ENCODE measurements at regions not wholly inside any gene's neighbourhood (a gene's known extent, or its start where the extent isn't known, plus 50 kb on each side); places are given as distances from the start of the nearest gene placed in this dataset.
"Not testable (repeated sequence)": the region's sequence is repeated elsewhere in the genome, so short reads cannot be mapped to it uniquely, and the experiment has no call there.

DNA sequence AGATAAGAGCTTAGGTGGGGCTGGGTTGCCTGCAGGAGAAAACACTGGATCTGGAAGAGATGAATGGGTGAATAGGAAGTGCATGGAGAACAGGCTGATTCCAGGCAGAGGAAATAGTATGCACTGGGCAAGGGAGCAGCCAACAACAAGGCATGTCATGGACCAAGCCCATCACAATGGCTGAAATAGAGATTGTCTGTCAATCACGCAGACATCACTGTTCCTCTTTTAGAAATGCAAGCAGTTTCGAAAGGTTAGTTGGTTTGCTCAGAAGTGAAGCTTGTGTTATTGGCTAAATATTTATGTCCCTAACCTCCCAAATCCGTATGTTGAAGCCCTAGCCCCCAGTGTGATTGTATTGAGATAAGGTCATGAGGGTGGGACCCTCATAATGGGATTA lies 621.7 kb upstream of the CDH11 start:
- DNase-seq (ENCODE audit: low spot score) (no peak), FAIRE-seq (no peak)

DNA sequence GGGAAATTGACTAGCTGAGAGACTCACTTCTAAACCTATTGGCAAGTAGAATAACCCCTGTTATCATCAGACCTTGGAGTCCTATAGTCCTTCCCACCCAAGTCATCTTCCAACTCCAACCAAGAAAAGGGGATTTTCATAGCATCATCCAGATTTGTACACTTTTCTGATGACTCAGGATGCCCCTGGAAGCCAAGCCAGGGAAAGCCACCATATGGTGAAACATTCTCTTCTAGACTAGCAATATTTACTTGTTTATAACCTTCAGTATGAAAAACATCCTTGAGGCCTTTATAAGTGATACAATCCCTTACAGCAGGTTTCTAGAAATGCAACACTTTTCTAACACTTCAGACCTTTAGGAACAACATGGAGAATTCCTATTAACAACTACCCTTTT lies 618.8 kb upstream of the CDH11 start:
- DNase-seq (ENCODE audit: low spot score) (no peak), FAIRE-seq (no peak)

DNA sequence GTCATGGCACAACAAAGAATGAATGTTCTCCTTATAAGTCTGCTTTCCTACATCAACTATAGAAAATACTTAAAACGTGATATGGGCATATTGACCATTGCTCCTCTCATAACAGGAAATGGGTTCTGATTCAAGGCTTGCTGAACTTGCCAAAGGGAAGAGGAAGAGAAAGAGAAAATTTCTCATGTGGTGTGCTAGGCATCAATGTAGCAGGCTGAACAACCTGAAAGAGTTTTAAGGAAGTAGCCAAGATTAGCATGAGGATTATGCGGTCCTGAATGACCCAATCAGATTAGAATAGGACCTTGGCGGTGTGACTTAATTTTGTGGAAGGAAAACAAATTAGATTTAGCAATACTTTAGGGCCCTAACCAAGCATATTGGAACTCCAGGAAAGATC lies 617.7 kb upstream of the CDH11 start:
- DNase-seq (ENCODE audit: low spot score) (no peak), FAIRE-seq (no peak)

- FAIRE-seq (no peak), DNase-seq (ENCODE audit: low spot score) (no peak)
Observed at GRCh38 chr16:65737831-65738230, 616.0 kb upstream of the CDH11 start.

DNA sequence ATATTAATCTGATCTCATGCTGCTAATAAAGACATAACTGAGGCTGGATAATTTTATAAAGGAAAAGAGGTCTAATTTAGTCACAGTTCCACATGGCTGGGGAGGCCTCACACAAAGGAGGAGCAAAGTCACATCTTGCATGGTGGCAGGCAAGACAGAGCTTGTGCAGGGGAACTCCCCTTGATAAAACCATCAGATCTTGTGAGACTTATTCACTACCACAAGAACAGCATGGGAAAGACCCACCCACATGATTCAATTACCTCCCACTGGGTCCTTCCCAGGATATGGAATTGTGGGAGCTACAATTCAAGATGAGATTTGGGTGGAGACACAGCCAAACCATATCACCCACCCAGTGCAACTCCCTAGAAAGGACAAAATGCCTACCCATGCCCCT lies 613.8 kb upstream of the CDH11 start:
- not testable (repeated sequence) for DNase-seq (ENCODE audit: low spot score); FAIRE-seq

DNA sequence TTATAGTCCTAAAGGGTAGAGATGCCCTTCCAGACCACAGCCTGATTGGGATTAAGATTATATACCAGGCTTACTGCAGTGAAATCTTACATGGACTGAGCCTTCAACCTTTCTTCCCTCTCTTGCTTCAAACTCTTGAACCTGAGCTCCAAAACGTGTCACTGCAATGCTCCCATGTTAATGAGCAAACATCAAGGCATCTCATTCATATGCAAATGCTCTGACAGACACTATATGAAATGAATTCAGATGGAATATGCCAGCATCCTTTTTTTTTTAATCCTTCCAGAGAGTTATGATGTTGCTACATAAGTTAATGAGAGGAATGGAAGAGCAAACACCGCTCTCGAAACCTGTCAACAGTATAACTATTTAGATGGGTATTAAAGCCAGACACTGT lies 611.9 kb upstream of the CDH11 start:
- FAIRE-seq, result no peak
- DNase-seq (ENCODE audit: low spot score), result no peak

DNA sequence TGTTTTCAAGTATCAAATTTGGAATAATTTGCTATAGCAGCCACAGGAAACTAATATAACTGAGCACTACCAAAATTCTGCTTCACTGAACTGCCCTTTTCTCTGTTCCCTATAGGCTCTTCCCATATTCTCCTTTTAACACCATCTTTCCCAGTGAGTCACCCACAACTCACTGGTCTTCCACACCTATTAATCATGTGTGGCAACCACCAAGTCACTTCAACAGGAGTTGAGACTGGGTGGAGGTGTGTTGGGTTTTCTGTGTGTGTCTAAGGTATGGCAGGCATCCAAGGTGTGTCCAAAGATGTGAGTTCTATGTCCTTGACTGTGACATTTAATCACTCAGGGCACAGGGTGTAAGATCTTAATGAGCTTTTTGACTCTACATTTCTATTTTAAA lies 610.0 kb upstream of the CDH11 start:
- FAIRE-seq (no peak), DNase-seq (ENCODE audit: low spot score) (no peak)

DNA sequence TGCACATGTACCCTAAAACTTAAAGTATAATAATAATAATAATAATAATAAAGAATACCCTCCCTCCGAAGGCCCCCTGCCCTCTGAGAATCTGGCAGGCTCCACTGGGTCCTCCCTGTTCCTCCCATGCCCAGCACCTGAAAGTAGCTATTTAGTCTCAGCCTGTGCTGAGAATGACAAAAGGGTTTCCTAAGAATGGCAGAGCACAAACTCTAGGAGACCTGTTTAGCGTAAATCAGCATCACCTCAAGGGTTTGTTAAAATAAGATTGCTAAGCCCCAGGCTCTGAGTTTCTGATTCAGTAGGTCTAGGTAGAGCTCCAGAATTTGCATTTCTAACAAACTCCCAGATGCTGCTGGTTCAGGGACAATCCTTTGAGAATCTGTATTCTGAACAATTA lies 606.8 kb upstream of the CDH11 start:
- DNase-seq (ENCODE audit: low spot score) (no peak), FAIRE-seq (no peak)

- DNase-seq (ENCODE audit: low spot score), result no peak
- FAIRE-seq, result no peak
Observed at GRCh38 chr16:65728167-65728566, 606.3 kb upstream of the CDH11 start.

DNA sequence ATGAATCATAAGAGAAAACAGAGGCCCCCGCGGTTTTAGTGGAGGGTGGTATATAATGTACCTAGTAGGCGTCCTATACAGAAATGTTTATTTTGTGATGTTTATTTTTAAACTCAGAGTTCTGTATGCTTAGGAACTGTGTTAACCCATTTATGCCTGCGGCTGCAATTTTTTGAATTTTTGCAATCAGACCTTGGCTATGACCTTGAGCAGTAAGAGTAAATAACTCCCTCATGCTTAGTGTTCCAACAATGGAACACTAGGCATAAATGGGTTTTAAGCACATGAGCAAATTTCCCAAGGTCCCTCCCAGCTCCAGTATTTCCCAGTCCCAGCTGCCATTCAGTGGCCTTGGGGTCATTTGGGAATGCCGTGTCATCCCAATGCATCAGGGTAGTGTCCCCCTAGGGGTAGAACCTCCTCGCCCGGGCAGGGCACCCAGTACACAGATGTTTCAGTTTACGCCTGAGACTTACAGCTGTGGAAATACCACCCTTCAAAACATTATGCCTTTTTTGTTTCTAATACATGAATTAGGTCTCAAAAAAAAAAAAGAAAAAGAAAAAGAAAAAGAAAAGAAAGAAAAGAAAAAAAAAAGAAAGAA lies 605.8 kb upstream of the CDH11 start:
- FAIRE-seq, result no peak
- no peak for DNase-seq (ENCODE audit: low spot score)

DNA sequence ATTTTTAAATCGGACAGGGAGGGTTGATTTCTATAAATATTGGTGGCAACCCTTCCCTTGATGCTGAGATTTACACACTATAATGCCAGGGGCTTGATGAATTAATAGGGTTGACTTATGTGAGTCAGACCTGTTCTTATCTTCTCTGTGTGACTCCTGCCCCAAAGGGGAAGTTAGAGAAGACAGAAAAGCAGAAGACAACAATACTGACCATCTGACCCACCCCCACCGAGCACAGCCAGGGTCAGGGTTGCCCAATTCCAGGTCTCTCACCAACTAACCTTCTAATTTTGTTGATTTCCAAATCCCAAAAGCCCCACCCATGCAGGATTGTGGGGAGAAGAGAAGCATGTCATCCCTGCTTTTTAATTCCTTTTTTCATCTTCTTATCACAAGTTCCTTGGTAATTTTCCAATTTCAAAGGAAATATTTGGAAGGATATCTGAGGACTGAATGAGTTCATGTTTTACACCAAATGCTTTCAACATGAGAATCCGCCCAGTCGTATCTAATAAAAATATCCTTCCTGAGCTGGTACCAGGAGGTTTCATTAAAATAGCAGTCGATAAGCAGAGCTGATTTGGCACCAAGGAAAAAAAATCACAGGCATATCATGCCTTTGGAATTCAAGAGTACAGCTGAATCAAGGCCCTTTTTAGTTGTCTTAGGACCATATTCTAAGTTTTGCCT lies 603.4 kb upstream of the CDH11 start:
- no peak for FAIRE-seq
- DNase-seq (ENCODE audit: low spot score), result no peak

- DNase-seq (ENCODE audit: low spot score) (no peak), FAIRE-seq (no peak)
Observed at GRCh38 chr16:65722429-65722828, 600.6 kb upstream of the CDH11 start.

DNA sequence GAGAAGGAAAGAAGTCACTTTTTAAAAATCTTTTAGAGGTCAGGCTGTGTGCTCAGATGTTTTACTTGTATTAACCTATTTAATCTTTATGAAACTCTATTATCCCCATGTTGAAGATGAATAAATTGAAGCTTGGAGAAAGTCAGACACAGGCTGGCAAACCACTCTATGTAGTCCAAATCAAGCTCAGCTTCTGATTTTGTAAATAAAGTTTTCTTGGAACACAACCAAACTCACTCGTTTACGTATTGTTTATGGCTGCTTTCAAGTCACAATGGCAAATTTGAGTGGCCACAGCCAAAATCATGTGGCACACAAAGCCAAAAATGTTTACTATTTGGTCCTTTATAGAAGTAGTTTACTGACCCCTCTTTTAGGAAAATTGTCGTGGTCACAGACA lies 596.0 kb upstream of the CDH11 start:
- FAIRE-seq (no peak), DNase-seq (ENCODE audit: low spot score) (no peak)

DNA sequence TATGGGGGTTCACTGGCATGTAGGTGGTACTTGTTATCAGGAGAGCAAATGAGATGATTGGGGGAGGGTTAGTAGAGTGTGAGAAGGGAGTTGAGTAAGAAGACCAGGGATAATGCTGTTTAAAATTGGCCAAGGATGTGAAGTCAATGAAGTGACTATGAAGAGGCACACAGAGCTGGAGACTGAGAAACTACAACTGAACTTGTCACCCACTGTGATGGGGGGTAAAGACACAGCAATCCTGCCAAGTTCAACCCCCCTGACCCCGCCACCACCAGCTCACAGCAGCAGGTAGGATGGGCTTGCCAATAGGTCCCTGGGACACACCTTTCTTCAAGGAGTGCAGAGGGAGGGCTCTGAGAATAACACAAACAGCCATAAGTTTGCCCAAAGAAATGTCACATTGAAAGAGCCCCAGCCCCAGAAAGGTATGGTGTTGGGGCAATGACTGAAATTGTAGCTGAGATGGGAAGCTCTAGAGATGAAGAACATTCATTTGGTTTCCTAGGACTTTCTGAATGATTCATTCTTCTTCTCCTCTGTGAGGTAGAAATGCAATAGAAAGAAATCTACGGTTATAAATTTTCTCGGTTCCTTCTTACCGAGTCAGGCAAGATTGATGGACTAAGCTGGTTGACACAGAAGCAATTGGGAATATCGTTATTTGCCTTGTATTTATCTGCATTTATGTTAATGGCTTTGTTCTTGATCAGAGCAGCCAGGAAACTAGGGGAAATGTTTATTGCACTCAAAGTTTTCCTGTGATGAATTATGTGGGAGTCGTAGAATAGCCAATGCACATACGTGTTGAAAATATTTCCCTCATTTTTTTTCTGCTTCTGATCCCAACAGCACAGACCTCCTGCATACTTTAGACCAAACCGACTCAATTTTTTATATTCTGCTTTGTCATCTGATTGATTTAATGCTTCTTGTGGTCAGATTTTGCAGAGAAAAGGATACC lies 595.2 kb upstream of the CDH11 start:
- no peak for DNase-seq (ENCODE audit: low spot score)
- FAIRE-seq, result no peak

DNA sequence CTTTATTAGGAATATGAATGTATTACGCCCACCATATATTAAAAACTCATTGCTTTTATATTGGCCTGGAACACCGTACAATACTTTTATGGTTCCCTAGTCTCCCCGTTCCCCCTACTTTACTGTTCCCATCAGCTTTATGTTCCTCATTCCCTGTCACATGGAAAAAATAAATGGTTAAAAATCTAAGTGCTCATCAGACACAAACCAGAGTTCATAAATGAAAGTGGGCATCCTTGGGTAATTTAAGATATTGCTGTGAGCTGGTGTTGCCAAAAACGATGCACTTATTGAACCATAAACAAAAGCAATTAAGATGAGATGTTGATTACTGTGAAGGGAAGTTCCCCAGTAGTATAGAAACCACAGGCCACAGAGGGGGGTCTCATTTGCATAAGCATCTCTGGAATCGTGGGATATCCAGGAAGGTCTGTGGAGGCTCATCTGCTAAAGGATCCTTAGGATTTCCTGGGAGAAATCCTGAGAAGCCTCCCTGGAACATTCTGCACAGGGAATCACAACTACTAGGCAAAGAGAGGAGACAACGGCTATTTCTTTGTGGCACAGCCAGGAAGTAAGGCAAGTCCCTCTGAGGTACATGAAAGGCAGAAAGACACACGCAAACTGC lies 591.4 kb upstream of the CDH11 start:
- DNase-seq (ENCODE audit: low spot score) (no peak), FAIRE-seq (no peak)

DNA sequence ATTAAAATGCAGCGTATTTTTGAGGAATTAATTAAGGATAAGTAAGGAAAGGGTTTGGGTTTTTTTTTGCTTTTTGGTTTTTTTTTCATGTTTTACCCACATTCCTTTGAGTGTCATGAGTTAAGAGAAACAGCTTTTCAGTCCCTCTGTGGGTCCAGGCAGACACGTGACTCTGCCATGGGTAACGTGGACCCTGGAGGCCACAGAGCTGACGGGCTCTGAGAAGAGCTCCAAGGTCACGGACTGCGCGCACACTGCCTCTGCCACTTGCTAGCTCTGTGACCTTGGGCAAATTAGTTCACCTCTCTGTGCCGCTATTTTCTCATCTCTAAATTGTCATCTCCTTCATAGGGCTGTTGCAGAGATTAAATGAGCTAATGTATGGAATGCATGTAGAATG lies 588.2 kb upstream of the CDH11 start:
- no peak for DNase-seq (ENCODE audit: low spot score)
- FAIRE-seq, result no peak

- DNase-seq (ENCODE audit: low spot score) (no peak), FAIRE-seq (no peak)
Observed at GRCh38 chr16:65704866-65705265, 583.0 kb upstream of the CDH11 start.

DNA sequence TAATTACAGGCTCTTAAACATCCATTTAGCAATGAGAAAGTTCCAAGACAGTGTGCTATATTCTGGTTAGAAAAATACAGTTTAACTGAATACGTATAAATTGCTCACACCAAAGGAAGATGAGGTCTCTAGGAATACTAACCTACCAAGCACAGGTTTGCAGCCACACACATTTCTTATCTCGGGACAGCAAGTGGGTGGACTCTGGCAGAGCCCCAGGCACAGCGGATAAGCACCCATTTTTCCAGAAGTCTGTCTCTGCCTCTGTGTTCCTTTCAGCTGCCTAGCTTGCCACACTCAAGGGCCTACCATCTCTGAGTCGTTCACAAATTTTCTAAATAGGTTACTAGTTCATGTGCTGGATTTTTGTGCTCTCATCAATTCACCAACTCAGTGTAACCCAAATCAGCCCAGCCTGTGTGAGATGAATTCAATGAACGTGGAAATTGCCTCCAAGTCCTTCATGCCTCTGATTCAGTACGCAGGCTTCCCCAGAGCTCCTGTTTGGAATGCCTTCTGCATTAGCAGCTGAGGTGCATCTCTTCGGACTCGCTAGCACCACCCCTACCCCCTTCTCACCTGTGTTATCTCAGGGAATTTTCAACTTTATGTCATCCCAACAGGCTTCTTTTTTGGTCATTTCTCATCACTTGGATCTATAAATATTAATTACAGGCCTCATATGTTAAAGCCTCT lies 581.0 kb upstream of the CDH11 start:
- FAIRE-seq, result no peak
- no peak for DNase-seq (ENCODE audit: low spot score)

DNA sequence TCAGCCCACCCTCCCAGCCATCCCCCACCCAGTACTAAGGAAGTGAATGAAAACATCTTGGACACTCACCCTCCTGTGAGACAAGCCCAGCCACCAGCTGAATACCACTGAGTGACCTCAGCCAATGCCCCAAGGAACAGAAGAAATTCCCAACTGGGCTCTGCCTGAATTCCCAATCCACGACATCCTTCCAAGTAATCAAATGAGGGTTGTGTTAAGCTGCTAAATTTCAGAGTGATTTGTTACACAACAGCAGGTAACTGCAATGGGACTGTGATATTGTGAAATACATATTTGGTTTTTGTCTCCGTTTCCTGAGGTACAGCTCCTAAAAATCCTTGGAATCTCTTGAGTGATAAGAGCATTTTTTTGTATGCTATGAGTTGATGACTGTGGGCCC lies 578.7 kb upstream of the CDH11 start:
- FAIRE-seq (no peak), DNase-seq (ENCODE audit: low spot score) (no peak)

DNA sequence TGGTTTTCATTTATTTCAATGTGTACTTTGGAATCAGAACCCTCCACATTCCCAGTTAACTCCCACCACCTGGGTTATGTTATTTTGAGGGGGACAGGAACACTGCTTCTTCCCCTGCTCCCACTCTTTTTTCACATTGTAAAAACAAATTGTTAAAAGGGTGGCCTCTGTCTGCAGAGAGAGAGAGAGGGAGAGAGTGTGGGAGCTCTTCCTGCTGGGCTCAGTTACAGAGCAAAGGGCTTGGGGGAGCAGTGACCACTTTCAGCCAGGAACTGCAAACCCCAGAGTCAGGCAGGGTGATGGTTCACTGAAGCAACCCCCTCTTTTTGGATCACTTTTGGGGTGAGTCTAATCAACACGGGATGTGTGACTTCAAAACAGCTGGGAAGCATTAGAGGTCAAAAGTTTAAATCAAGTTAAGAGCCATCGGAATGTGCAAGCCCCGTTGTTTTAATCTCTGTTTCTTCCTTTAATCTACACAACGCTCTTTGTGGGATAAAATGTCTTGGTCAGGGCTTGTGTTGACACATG lies 577.0 kb upstream of the CDH11 start:
- no peak for DNase-seq (ENCODE audit: low spot score)
- FAIRE-seq, result no peak

- FAIRE-seq, result no peak
Observed at GRCh38 chr16:65697521-65697920, 575.7 kb upstream of the CDH11 start.

More at GRCh38 chr16:65697521-65697920, 575.7 kb upstream of the CDH11 start:
- no peak for DNase-seq (ENCODE audit: low spot score)
